Psoas muscle (tissue), 7 donors: ENCODE measurements at regions not wholly inside any gene's neighbourhood (a gene's known extent, or its start where the extent isn't known, plus 50 kb on each side); places are given as distances from the start of the nearest gene placed in this dataset.

Source experiments
- ATAC-seq, 4 donors: fragments of 200-7000 bp; cut with Tn5 transposase; one replicate each; pipeline ENCODE4 v1.9.1; 2020; ENCODE audit warnings: moderate library complexity in 3 of 4, mild to moderate bottlenecking in 2 of 4
- DNase-seq, 2 donors: peaks; one replicate each; pipeline ENCODE4 v3.0.0-alpha.2; 2020
- H3K27ac ChIP-seq: fragments of 200-600 bp; one replicate; pipeline ENCODE4 v1.8.0; 2022
- H3K27me3 ChIP-seq, 3 donors: fragments of 200-600 bp in 1 of 3; one replicate each; pipeline versions ENCODE4 v1.6.1 to v1.8.0; 2013 to 2022; ENCODE audit warnings: low read length in 2 of 3, mild to moderate bottlenecking in 2 of 3, moderate library complexity in 1 of 3; ENCODE audit not compliant: insufficient read depth in 3 of 3
- H3K36me3 ChIP-seq, 2 donors: fragments of 200-600 bp in 1 of 2; one replicate each; pipeline versions ENCODE4 v1.6.1 to v1.8.0; 2013 to 2022; ENCODE audit warnings: low read depth in 1 of 2, mild to moderate bottlenecking in 1 of 2, moderate library complexity in 1 of 2; ENCODE audit not compliant: insufficient read depth in 1 of 2
- H3K4me1 ChIP-seq: fragments of 200-600 bp; one replicate; pipeline ENCODE4 v1.8.0; 2022
- H3K4me3 ChIP-seq: fragments of 200-600 bp; one replicate; pipeline ENCODE4 v1.8.0; 2022; ENCODE audit warnings: mild to moderate bottlenecking
- H3K9me3 ChIP-seq: fragments of 200-600 bp; one replicate; pipeline ENCODE4 v1.8.0; 2022
- CTCF ChIP-seq: fragments of 200-600 bp; IDR thresholded peaks from one replicate; pipeline ENCODE4 v1.8.0; 2022; ENCODE audit warnings: antibody characterized with exemption
- WGBS, 3 donors: extraction: QIAGEN DNeasy Blood & Tissue Kit; methylation state at CpG; one replicate each; pipeline versions ENCODE4 v1.1.6 to v1.1.7; 2013; 5-methylcytosine and 5-hydroxymethylcytosine counted together
- intact Hi-C, 2 donors: fragments of 100-400 bp; cut with DNase I; formaldehyde crosslinking; loops; one replicate each; pipeline versions ENCODE4 v1.11.0 to v1.14.2; 2022
- donor health status: healthy with polysubstance abuse.
- donor health status: DM: no; HTN: no; CAD: no; lungs with moderate emphysema.
- donor health status: Bipolar disorder and iron deficiency.
- donor health status: healthy.
- donor health status: DM: yes; HTN: yes; CAD: no.
- donor health status: DM: no; HTN: no; CAD: no.
- donor health status: DM: yes; HTN: yes; CAD: no.

- H3K4me1 ChIP-seq = peaks cover 11% of the 10 kb centered on the region
- ATAC-seq = peak in 3 of 4 donors; percentile 65 to 73 (median 67)
- intact Hi-C loops = no loop called here
- DNase-seq = no peak
- WGBS, 3 donors = 40 to 67% (median 60%) methylated on average over 2 of the region's 2 CpGs
- TF ChIP-seq CTCF = no peak
- no peak overlapping the region for H3K27ac ChIP-seq
- H3K36me3 ChIP-seq = no peaks in the 10 kb centered on the region
- peak overlapping the region; percentile 20 for H3K4me3 ChIP-seq
- H3K27me3 ChIP-seq = no peaks in the 10 kb centered on the region
- no peaks in the 10 kb centered on the region for H3K9me3 ChIP-seq
Measured at GRCh38 chr3:83868909-83869567, 1089.8 kb upstream of the CADM2 start.

GRCh38 chr3:83873550-83873949, 1085.2 kb upstream of the CADM2 start:
- H3K27me3 ChIP-seq = no peaks in the 10 kb centered on the region
- DNase-seq (no peak), ATAC-seq (no peak)
- no peak for TF ChIP-seq CTCF
- no peaks in the 10 kb centered on the region for H3K9me3 ChIP-seq
- no peak overlapping the region for H3K4me3 ChIP-seq
- peaks cover 8% of the 10 kb centered on the region for H3K4me1 ChIP-seq
- H3K27ac ChIP-seq = no peak overlapping the region
- H3K36me3 ChIP-seq = no peaks in the 10 kb centered on the region
- intact Hi-C loops = no loop called here
- 46 to 68% (median 60%) methylated on average over 2 of the region's 2 CpGs for WGBS, 3 donors

GRCh38 chr3:83877910-83878309, 1080.9 kb upstream of the CADM2 start:
- ATAC-seq (no peak), DNase-seq (no peak)
- Histone ChIP-seq H3K27me3 (no peaks in the 10 kb centered on the region), H3K4me1 (no peaks in the 10 kb centered on the region), H3K36me3 (no peaks in the 10 kb centered on the region), H3K9me3 (no peaks in the 10 kb centered on the region), H3K4me3 (no peak overlapping the region), H3K27ac (no peak overlapping the region)
- WGBS, 3 donors = 32 to 44% (median 33%) methylated on average over 3 of the region's 3 CpGs
- TF ChIP-seq CTCF = no peak
- intact Hi-C loops = no loop called here

GRCh38 chr3:83882701-83883100, 1076.1 kb upstream of the CADM2 start:
- 92 to 98% (median 95%) methylated on average over 2 of the region's 2 CpGs for WGBS, 3 donors

More at GRCh38 chr3:83882701-83883100, 1076.1 kb upstream of the CADM2 start:
- intact Hi-C loops = no loop called here
- Histone ChIP-seq H3K4me3 (no peak overlapping the region), H3K9me3 (no peaks in the 10 kb centered on the region), H3K27ac (no peak overlapping the region), H3K36me3 (no peaks in the 10 kb centered on the region), H3K27me3 (no peaks in the 10 kb centered on the region), H3K4me1 (no peaks in the 10 kb centered on the region)
- no peak for TF ChIP-seq CTCF
- ATAC-seq (no peak), DNase-seq (no peak)
